Eye (tissue), 1 donor: ENCODE measurements at regions not wholly inside any gene's neighbourhood (a gene's known extent, or its start where the extent isn't known, plus 50 kb on each side); places are given as distances from the start of the nearest gene placed in this dataset.
"Not testable (repeated sequence)": the region's sequence is repeated elsewhere in the genome, so short reads cannot be mapped to it uniquely, and the experiment has no call there.

ENCODE experiments used
- DNase-seq: peaks from one replicate; pipeline ENCODE4 v3.0.0-alpha.2; 2015

DNA sequence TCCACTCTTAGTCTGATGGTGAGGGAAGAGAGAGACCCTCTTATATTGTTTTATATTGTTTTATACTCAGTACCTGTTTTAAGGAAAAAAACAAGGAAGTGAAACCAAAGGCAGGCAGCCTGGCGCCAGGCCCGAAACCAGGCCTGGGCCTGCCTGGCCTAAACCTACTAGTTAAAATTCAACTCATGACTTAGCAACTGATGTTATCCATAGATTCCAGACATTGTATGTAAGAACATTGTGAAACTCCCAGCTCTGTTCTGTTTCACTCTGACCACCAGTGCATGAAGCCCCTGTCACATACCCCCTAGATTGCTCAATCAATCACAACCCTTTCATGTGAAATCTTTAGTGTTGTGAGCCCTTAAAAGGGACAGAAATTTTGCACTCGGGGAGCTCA, 1226.7 kb downstream of the ROBO2 start:
- DNase-seq: not testable (repeated sequence)

DNA sequence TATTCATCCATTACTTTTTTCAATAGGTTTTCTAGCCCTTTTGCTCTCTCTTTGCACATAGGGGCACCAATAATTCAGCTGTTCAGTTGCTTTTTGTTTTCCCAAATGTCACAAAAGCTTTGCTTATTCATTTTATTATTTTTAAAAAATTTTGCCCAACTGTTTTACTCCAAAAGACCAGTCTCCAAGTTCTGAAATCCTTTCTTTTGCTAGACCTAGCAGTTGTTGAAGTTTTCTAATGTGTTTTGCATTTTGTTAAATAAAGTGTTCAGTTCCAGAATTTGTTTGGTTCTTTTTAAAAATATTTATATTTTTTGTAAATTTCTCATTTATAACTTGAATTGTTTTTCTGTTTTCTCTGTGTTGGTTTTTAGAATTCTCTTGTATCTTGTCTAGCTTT, 1227.3 kb downstream of the ROBO2 start:
- DNase-seq: no peak

DNA sequence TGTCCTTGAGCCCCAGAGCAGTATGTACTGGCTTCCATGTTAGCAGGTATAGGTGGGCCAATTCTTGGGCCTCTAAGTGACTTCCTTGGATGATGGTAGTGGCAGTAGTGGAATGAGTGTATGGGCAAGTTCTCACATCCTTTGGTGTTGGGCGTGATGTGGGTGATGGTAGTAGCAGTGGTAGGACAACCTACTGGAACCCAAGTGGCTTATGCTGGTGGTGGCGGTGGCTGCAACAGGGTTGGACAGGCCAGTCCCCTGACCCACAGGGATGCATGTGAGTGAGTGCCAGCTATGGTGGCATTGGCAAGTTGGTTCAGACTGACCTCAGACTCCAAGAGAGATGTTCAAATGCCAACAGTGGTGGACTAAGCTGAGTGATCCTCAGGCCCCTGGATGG, 1228.2 kb downstream of the ROBO2 start:
- DNase-seq: no peak

DNA sequence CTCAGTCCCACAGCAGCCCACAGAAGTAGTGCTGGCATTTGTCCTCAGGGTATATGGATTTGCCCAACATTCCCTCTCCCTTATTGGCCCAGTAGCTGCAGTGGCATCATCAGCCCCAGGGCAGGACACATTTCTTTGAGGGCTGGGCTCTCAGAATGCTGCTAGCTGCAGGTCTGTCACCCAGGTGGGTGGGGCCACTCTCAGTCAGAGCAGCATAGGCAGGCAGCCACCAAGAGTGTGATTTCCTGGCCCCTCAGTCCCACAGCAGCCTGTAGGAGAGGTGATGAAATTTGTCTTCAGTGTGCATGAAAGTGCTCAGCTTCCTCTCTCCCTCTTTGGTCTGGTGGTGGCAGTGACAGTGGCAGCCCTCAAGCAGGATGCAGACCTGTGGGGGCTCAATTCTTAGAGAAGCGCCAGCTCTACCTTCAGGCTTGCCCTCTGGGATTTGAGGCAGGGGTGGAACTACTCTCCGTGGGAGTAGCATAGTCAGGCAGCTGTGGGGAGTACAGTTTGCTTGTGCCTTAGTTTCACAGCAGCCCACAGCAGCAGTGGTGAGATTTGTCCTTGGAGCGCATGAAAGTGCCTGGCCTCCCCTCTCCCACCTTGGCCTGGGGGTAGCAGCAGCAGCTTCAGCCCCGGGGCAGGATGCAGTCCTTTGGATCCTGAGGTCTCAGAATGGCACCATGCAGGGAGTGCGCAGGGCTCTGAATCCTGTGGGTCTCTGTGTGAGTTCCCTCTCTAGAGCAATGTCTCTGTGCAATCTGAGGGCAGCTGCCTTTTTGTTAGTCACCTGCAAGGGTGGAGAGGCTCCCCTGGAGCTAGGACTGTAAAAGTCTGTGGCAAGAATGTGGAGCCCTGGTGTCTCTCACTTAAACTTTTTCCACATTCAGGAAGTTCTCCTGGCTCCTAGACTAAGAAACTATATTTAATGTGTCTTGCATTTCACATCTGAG, 1229.1 kb downstream of the ROBO2 start:
- DNase-seq: no peak

DNA sequence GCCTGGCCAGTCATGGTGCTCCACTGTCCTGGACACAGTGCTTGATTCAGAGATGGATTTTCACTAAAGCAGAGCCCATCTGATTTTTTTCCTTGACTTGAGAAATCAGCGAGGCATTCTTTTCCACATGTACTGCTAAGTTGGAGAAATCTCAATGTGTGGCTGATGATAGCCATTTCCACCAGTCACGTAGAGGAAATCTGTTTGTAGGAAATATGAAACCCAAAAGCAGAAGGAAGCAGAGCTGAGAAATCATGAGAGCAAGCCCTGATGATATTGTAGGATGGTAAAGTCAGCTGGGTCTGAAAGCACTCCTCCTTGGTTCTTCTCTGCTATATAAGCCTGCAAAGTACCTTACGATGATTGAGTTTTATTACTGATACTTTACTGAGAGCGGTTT, 1233.4 kb downstream of the ROBO2 start:
- DNase-seq: no peak

DNA sequence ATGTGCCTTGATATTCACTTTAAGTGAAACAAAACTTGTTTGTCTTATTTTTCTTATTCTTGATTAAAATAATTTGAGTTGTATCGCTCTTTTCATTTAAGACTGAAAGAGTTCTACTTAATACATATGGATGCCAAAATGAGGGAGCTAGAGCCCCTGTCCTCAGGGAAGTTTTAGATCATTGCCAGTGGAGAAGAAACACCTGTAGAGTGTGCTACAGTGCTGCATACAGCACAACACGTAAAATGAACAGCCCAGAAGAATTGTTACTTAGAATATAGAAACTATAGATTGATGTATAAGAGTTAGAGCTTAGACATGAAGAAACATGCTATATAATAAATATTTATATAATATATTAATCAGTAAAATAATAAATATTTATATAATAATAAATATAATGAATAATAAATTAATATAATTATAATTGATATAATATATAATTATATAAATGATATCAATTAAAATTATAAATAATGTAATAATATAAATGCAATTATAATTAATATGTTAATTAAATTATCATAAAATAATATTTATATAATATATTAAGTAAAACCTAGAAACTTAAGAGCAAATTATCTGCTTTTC, 1234.7 kb downstream of the ROBO2 start:
- no peak for DNase-seq

DNA sequence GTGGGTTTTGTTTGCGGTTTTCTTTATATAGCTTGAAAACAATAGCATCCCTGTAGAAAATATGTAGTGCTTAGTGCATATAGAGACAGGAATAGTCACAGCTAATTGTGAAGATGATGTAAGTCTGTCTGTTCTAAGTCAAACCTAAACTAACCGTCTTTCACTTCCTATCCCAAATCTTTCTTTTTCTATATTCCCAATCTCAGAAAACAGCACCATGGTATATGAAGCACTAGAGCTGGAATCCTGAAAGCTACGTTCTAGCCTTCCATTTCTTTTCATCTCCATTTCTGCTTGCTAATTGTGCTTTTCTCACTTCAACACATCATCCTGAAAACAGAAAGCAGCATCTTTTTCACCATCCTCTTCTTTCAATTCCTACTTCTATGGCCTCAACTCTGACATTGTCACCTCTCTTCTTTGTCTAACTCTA, 1235.5 kb downstream of the ROBO2 start:
- DNase-seq: no peak

DNA sequence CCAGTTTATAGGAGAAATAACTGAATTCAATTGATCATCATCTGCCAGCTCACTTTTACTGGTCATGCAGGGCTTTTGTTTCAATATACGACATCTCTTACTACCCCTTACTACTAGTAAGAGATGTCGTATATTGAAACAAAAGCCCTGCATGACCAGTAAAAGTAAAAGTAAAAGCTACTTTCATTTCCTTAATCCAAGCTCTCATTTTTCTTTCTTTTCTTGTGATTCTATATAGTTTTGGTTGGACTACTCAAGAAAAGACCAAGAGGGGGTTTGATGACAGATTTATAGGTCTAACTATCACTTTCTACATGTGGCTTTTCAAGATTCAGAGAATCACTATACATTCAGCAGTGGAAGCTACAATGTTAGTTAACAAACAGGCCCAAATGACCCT, 1237.3 kb downstream of the ROBO2 start:
- no peak for DNase-seq

DNA sequence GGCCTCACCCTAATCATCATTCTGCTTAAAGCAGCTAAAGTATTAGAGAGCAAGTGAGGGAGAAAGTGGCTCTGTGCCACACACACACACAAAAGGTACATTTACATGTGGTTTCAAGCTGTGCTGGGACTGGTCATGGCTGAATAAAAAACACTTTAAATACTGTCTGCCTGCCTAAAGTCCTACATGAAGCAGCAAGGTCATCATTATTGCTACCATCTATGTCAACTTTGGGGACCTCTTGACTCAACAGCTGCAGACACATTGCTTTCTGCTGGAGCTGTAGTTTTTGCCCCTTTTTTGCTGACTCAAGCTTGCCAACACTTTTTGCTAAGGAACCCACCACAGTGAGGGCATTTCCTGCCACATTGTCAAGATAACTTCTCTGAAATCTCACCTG, 1237.9 kb downstream of the ROBO2 start:
- DNase-seq: no peak

DNA sequence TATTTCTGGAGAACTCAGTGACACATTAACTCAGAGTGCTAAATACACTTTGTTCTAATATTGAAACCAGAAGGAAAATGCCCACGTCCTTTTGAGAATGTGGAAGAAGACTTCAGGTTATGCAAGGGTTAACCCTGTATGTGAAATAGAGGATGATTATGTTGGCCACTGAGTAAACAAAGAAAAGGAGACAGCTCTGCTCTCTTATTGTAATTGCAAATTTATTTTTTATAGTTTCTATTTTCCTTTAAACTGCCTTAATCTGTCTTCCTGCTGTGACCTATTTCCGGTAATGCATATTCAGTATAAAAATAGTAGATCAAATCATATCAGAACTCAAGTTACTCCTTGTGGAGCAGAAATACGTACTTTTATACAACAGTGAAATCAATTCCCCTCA, 1239.2 kb downstream of the ROBO2 start:
- no peak for DNase-seq

DNA sequence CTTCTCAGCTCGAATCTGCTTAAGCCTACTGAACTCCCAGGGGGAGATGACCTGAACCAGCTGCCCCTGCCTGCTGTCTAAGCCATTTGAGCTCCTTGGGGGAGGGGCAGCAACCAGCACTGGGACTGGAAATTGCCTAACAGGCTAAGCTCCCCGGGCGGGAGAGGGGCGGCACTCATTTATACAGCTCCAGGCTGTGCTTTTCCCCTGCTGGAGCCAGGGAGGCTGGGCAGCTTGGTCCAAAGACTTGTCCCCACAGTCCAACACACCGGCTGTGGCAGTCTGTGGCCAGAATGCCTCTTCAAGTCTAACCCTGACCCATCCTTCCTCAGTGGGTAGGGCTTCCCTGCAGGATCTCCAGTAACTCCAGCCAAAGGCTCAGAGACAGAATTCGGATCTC, 1241.5 kb downstream of the ROBO2 start:
- no peak for DNase-seq

DNA sequence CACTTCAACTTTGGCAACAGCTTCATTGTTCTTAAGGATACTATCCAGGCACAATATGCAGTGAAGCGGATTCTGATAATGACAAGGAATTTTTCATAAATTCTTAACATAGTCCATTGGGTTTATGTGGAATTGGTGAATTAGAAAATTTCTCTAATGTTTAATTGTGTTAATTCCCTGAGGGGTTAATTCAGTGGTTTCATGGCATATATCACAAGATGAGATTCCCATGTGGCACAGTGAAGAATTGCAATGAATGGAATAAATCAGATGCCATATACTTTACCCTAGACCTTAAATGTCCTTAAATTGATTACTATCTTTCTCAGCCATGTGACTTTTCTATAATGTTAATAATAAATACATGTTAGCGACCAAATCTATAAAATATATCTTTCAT, 1244.1 kb downstream of the ROBO2 start:
- no peak for DNase-seq

DNA sequence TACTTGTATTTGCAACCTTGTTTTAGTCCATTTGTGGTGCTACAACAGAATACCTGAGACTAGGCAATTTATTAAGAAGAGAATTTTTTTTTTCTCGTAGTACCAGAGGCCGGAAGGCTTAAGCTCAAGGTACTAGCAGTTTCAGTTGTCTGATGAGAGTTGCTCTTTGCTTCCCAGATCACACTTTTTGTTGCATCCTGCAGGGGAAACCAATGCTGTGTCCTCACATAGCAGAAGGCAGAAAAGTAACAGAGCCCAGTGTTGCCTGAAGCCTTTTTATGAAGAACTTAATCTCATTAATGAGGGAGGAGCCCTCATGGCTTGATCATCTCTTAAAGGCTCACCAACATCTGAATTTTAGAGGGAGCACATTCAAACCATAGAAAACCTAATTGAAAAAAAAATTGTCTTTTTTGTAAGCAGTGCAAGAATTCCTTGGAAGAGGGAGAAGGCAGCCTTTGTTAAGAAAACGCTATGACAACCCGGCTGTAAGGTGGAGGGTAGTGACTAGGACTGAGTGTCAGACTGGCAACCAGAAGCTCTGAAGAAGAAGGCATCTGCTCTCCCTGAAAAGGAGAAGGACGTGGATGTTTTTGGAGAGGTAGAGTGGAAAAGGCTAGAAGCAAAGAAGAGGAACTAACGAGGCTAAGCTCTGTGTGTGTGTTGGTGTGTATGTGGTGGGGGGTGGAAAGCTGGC, 1245.3 kb downstream of the ROBO2 start:
- DNase-seq: no peak

DNA sequence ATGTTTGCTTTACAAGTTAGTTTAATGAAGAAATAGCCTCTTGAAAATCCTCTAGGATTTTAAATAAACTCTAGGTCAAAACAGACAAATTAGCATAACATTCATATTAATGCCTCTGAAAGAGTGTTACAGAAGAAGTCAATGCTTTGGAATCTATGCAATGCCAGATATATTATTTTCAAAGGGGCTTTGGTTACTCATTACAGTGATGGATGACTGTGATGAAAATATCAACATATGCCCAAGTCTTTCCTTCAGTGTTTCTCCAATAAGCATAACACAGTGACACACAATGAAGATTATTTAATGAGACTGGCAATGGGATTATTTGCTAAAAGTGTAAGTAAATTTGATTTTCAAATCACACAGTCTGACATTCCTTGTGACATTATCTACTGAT, 1247.2 kb downstream of the ROBO2 start:
- no peak for DNase-seq

DNA sequence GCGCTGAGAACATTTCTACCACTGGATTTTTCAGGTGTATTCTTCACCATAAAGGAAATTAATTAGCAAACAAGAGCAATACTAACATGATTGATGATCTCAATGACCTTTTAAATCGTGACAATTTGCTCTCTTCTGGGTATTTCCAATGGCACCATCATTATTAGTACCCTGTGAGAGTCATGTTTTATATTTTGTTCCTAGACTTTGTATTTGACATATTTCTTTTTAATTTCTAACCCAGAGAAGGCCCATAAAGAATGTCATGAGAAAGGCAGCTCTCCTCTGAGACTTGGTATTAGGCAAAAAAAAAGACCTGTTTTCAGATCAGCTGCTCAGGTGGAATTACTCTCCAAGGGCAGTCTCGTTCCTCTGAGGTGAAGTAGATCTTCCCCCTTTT, 1253.4 kb downstream of the ROBO2 start:
- no peak for DNase-seq

DNA sequence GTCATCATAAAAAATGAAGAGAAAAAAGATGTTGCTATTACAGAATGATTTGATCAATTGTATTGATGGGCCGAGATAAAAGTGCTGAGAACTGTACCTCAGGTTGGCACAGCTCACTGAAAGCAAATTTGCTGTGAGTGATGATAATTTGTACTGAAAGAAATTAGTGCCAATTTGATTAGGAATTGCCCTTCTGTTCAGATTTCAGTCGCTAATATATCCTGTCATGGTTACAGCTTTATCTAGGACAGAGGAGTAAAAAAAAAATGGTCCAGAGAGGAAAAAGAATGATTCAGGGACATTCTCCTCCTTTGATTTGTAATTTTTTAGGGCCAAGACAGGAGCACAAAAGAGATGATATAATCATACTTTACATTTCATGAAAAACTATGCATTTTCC, 1264.2 kb downstream of the ROBO2 start:
- DNase-seq: no peak

DNA sequence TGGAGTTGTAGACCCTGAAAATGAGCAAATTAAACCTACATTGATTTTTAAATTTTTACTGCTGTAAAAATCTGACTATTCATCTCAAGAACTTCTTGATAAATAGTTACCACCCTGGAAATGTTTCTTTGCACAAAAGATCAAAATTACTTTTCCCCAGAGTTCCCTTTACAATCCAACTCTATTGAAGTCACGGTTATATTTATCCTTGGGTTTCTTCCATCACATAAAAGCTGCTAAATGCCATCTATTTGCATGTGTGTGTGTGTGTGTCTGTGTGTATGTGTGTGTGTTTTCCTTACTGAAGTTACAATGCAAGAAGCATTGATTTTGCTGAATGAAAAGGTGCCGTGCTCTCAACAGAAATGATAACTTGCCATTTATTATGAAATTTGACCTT, 1273.0 kb downstream of the ROBO2 start:
- no peak for DNase-seq

DNA sequence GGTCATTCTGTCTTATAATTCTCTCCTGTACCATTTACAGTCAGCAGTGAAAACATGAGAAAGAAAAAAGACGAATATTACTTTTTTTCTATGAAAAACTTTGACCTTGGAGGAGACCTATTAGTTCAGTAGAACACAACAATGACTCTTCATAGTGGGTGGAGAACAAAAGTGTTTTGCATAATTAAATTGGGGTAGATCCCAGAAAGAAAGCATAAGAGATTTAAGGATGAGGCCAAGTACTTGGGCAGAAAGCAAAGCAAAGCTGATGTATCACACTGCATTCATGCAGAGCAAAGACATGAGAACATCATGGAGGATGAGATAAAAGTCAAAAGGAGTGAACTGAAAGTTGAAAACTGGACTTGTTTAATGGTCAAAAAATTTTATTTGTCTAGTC, 1273.4 kb downstream of the ROBO2 start:
- no peak for DNase-seq

DNA sequence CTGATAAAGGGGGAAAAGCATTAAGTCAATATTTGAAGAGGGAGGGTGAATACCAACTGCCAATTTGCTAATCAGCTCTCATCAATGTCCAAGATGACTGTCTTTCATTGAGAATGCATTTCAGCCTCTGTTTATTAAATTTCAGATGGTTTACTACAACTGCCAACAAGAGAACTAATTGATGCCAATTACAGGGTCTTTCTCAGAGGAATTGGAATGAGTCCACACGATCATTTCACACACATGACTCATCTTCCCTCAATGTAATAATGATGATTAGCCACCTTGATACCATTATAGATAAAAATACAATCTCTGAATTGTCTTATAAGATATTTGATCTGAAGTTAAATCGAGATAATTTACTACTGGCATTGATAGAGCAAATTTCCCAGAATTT, 1274.4 kb downstream of the ROBO2 start:
- no peak for DNase-seq

DNA sequence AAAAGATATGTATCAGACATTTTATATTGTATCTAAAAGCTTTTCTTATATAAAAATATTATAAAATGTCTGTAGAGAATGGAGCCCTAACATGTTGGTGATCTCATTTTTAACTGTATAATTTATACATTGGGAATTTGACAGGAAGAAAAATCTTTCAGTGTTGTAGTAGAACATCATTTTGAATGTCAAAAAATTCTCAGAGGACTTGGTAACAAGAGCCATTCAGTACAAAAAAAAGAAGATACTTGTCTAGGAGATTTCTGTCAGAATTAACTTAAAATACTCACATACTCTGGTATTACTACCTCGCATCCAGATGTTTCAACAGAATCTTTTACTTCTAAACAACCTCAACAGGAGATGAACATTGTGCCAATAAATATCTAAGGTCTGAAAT, 1277.9 kb downstream of the ROBO2 start:
- no peak for DNase-seq

DNA sequence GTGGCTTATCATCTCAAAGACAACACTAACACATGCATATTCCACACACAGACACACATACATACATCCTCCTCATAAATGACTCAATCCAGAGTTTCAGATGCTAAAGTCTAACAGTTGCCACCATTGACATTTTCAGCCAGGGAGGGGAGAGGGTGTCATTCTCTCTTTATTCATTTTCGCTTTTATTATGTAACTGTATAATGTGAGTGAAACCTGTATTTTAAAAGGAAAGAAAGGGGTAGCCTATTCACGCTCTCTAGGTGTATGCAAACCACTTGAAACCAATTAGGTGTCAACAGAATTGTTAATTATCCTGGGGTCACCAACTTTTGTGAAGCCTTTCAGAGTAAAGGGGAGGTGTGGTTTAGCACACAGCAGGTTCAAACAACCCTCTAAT, 1282.9 kb downstream of the ROBO2 start:
- DNase-seq: no peak

DNA sequence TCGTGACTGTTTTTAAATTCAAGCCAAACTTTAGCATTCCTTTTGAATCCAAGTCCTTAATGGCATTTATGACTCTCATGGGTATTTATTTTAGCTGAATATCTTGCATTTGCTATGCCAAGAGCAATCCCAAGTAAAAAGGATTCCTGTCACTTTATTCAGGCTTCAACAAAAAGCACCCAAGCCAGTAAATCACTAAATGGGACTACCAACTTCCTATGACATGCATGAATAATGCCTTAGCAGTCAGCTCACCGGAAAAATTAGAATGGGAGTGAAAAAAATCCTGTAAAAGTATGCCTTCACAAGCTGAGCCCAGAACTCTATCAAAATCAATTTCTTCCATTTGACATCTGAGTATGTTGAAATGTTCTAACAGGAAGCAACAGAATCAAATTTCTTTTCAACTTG, 1297.9 kb downstream of the ROBO2 start:
- DNase-seq: peak; percentile 19

DNA sequence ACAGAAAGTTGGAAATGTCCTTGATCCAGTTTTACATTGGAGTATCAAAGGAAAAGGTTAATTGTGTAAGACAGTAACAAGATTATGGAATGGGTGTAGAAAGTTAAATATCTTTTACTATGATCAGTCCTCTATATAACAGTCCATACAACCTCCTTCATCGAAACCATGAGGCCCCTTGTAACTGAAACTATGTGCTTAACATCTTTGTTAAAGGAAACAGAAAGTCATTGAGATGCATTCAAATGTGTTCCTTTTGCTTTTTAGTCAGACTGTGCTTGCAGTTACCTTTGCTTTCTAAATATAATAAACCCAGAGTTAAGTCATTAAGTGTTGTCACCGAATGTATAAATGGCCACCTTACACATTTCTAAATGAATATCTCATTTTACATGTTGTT, 1298.5 kb downstream of the ROBO2 start:
- no peak for DNase-seq

DNA sequence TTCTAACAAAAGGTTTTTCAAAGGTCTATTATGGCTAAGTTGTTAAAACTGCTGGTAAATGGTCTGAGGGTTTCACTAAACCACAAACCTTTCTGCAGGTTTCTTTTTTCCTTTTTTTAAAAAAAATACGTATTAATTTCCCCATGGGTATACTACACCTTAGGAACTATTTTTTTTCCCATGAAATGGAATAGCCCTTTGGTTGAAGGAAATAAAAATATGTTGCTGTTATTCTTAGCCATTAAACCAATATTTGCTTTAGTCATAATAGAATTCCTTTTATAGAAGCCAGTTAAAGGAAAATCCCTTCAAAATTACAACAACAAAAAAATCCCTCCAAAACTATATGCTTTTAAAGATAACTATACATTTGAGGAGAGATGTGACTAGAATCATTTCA, 1303.3 kb downstream of the ROBO2 start:
- no peak for DNase-seq
